ENCODE measurements at regions not wholly inside any gene's neighbourhood (a gene's known extent, or its start where the extent isn't known, plus 50 kb on each side); places are given as distances from the start of the nearest gene placed in this dataset.

GRCh38 chr2:116061023-116061422, 1618.6 kb downstream of the DPP10 start:
- Mint-ChIP-seq H3K9me3 (ENCODE audit: unreplicated experiment) (no peaks in the 10 kb centered on the region), H3K27ac (ENCODE audit: unreplicated experiment) (no peak overlapping the region), H3K4me3 (ENCODE audit: unreplicated experiment) (no peak overlapping the region), H3K4me1 (ENCODE audit: unreplicated experiment) (no peaks in the 10 kb centered on the region), H3K36me3 (ENCODE audit: low read depth, unreplicated experiment) (no peaks in the 10 kb centered on the region), H3K27me3 (ENCODE audit: unreplicated experiment) (no peaks in the 10 kb centered on the region)
- TF ChIP-seq CTCF (IDR thresholded peaks at IDR 0.05; ENCODE audit: unreplicated experiment), result no peak
- DNase-seq (ENCODE audit: low spot score), result no peak

GRCh38 chr2:116073731-116074130, 1631.3 kb downstream of the DPP10 start:
- Mint-ChIP-seq H3K4me1 (ENCODE audit: unreplicated experiment) (no peaks in the 10 kb centered on the region), H3K4me3 (ENCODE audit: unreplicated experiment) (no peak overlapping the region), H3K27ac (ENCODE audit: unreplicated experiment) (no peak overlapping the region), H3K36me3 (ENCODE audit: low read depth, unreplicated experiment) (no peaks in the 10 kb centered on the region), H3K9me3 (ENCODE audit: unreplicated experiment) (no peaks in the 10 kb centered on the region), H3K27me3 (ENCODE audit: unreplicated experiment) (peaks cover 2% of the 10 kb centered on the region)
- TF ChIP-seq CTCF (IDR thresholded peaks at IDR 0.05; ENCODE audit: unreplicated experiment), result no peak
- no peak for DNase-seq (ENCODE audit: low spot score)

- Mint-ChIP-seq H3K36me3 (ENCODE audit: low read depth, unreplicated experiment) (no peaks in the 10 kb centered on the region), H3K9me3 (ENCODE audit: unreplicated experiment) (no peaks in the 10 kb centered on the region), H3K27me3 (ENCODE audit: unreplicated experiment) (peaks cover 4% of the 10 kb centered on the region), H3K4me1 (ENCODE audit: unreplicated experiment) (no peaks in the 10 kb centered on the region), H3K27ac (ENCODE audit: unreplicated experiment) (no peak overlapping the region), H3K4me3 (ENCODE audit: unreplicated experiment) (no peak overlapping the region)
- DNase-seq (ENCODE audit: low spot score), result no peak
- TF ChIP-seq CTCF (IDR thresholded peaks at IDR 0.05; ENCODE audit: unreplicated experiment), result no peak
Observed at GRCh38 chr2:116074161-116074560, 1631.7 kb downstream of the DPP10 start.

- DNase-seq (ENCODE audit: low spot score), result no peak
- Mint-ChIP-seq H3K36me3 (ENCODE audit: low read depth, unreplicated experiment) (no peaks in the 10 kb centered on the region), H3K4me3 (ENCODE audit: unreplicated experiment) (no peak overlapping the region), H3K9me3 (ENCODE audit: unreplicated experiment) (no peaks in the 10 kb centered on the region), H3K27me3 (ENCODE audit: unreplicated experiment) (peaks cover 1% of the 10 kb centered on the region), H3K27ac (ENCODE audit: unreplicated experiment) (no peak overlapping the region), H3K4me1 (ENCODE audit: unreplicated experiment) (peaks cover 7% of the 10 kb centered on the region)
- TF ChIP-seq CTCF (IDR thresholded peaks at IDR 0.05; ENCODE audit: unreplicated experiment), result no peak
Observed at GRCh38 chr2:116088236-116088635, 1645.8 kb downstream of the DPP10 start.

GRCh38 chr2:116094196-116094595, 1651.8 kb downstream of the DPP10 start:
- no peak overlapping the region for H3K27ac Mint-ChIP-seq (ENCODE audit: unreplicated experiment)
- H3K36me3 Mint-ChIP-seq (ENCODE audit: low read depth, unreplicated experiment), result no peaks in the 10 kb centered on the region
- peak; percentile 30 for TF ChIP-seq CTCF (IDR thresholded peaks at IDR 0.05; ENCODE audit: unreplicated experiment)
- H3K4me1 Mint-ChIP-seq (ENCODE audit: unreplicated experiment), result no peaks in the 10 kb centered on the region
- H3K27me3 Mint-ChIP-seq (ENCODE audit: unreplicated experiment), result peaks cover 1% of the 10 kb centered on the region
- H3K4me3 Mint-ChIP-seq (ENCODE audit: unreplicated experiment), result no peak overlapping the region
- H3K9me3 Mint-ChIP-seq (ENCODE audit: unreplicated experiment), result no peaks in the 10 kb centered on the region
- DNase-seq (ENCODE audit: low spot score), result no peak

Measured in endothelial cell (in vitro differentiated cells).